ENCODE measurements at regions not wholly inside any gene's neighbourhood (a gene's known extent, or its start where the extent isn't known, plus 50 kb on each side); places are given as distances from the start of the nearest gene placed in this dataset.

DNA sequence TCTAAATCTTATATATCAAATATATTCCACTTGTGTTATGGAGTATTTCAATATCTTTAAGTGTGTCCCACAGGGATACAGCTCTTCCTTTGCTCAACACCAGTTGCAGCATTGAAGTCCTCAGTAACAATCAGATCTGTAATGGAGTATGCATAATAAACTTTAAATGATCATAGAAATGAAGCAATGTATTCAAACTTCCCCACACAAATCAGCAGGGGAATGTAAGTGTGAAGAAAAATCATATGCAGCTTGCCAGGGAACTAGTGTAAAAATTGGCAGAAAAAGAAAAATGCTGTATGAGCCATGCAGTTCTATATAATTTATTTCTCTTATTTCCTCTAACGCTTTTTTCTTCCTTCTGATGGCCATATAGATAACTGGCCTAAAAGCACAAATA, 444.3 kb upstream of the VSTM2A start:
- TF ChIP-seq CTCF (IDR thresholded peaks at IDR 0.05 in 8 of 11, conservative IDR thresholded peaks at IDR 0.05 in 3 of 11) (no peak), POLR2AphosphoS5 (IDR thresholded peaks at IDR 0.05) (no peak)

Measured in spleen (tissue), 7 donors.